DMS 273 (cell line): ENCODE measurements at regions not wholly inside any gene's neighbourhood (a gene's known extent, or its start where the extent isn't known, plus 50 kb on each side); places are given as distances from the start of the nearest gene placed in this dataset.
"Not testable (repeated sequence)": the region's sequence is repeated elsewhere in the genome, so short reads cannot be mapped to it uniquely, and the experiment has no call there.

Experiments used
- DNase-seq: peaks from one replicate; lab custom pipeline; 2025; ENCODE audit not compliant: unreplicated experiment; lab: John Stamatoyannopoulos, UW

DNA sequence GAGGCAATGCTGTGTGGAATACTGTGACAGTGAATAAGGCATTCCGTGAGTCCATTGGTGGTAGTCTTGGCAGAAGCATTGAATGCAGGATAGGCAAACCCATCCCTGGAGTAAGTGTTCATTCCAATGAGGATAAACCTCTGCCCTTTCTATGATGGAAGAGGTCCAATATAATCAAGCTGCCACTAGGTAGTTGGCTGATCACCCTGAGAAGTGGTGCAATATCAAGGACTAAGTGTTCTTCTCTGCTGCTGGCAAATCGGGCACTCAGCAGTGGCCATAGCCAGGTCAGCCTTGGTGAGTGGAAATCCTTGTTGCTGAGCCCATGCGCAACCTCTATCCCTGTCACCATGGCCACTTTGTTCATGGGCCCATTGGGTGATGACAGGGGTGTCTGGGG is 70.1 kb downstream of the FBXO4 start:
- no peak for DNase-seq

DNA sequence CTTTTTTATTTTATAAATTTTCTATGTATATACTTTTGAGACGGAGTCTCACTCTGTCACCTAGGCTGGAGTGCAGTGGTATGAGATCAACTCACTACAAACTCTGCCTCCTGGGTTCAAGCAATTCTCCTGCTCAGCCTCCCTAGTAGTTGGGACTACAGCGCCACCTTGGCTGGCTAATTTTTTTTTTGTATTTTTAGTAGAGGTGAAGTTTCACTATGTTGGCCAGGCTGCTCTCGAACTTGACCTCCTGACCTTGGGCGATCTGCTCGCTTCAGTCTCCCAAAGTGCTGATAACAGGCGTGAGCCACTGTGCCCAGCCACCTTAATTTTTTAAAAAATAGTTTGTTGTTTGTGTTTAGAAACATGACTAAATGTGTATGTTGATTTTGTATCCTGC is 76.6 kb downstream of the FBXO4 start:
- DNase-seq, result no peak

DNA sequence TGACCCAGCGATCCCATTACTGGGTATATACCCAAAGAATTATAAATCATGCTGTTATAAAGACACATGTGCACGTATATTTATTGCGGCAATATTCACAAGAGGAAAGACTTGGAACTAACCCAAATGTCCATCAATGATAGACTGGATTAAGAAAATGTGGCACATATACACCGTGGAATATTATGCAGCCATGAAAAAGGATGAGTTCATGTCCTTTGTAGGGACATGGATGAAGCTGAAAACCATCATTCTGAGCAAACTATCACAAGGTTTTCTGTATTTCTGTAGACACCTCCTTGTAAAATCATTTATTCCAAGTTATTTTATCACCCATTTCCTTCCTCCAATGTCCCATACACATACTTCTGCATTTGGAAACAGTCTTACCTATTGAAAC is 78.8 kb downstream of the FBXO4 start:
- DNase-seq, result not testable (repeated sequence)

DNA sequence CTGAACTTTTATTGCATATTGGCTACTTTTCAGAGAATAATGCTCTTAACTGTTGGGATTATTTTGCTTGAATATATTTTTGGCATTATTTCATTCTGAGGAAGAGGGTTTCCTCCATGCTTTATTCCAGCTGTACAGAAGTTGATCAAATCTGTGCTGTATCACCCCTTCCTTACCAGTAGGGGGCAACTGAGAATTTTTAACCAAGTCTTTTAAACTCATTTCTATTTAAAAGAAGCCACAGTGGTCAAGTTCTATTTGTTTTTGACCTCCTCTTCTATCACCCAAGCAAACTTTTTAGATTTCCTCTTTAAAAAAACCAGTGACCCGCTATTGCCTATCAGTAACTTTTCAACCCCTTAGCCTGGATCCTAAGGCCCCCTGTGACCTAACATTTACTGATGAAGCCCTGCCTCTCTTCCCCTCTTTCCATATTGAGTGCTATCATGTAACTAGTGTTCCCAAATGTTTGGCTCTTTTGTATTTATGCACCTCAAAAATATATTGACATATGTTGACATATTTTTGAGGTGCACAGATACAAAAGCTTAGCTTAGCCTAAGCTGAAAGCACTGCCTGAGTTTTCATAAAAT is 80.6 kb downstream of the FBXO4 start:
- peak; percentile 45 for DNase-seq

DNA sequence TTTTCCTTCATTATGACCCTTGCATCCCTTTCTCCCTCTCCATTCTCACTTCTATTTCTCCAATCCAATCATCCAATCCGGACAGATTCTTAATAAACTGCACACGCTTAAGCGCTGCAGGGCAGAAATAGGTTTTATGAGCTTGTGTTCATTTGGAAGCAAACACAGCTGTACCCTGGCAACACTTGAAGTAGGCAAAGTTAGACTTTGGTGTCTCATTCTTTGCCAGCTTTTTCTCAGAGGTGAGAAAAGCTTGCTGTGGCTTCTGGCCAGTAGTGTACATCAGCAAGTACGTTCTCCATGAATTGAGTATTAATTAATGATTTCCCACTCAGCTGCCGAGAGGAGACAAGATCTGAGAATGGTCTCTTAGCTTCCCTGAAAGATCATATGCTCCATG is 88.5 kb downstream of the FBXO4 start:
- DNase-seq, result no peak

DNA sequence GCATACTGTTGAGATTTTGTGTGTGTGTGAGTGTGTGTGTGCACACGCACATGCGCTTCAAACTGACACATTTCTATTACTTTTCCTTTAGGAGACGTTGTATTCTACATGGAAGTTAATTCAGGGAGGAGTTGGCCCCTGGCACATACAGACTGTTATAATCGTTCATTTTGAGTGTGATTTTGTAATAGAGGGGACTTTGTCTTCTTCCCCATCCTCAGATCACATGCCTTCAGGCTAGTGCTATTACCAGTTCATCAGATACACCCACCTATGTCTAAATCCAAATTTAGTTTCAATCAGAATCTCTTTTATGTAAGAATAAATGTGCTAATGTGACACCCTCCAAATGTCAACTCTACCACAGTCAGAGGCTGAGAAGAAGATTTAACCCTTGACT is 90.2 kb downstream of the FBXO4 start:
- no peak for DNase-seq

DNA sequence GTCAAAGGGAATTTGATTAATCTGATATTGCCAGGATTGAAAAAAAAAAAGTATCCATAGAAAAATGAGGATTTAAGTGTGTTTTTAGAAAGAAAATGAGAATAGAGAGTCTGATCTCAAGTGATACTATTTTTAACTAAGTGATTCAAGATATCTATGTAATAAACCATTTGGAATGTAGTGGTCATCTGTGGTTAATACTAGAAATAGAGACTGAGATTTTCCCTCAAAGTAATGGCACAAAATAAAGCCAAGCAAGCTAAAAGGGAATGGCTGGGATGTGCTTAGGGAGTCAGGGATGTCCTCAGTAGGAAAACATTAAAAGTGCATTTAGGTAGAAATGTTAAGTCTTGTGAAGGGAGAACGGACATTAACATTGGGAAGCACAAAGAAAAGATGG is 90.6 kb downstream of the FBXO4 start:
- no peak for DNase-seq

DNA sequence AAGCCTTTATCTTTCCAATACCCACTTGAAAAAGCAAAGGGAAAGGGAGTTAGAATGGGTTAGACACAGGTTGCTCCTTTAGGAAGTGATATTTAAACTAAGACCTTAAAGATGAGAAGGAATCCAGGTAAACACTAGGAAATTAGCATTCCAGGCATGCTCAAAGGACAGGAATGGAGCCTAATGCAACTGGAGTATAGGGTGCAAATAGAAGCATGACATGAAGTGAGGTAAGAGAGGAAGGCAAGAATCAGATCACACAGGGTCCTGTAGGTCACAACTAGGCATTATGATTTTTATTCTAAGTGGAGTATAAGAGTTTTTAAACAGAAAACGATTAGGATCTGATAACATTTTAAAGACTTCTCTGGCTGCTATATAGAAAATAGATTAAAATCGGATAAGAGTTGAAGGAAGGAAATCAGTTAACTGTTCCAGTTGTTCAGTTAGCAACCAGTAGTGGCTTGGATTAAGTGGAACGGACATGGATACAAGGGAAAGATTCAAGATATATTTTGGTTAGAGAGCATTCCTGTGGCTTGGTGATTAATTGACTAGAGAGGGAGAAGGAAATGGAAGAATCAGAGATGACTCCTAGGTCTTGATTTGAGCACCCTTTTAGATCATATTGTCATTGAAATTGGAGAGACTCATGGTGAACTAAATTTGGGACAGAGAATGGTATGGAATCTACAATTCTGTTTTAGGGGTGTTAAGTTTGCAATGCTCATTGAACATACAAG is 95.9 kb downstream of the FBXO4 start:
- no peak for DNase-seq

DNA sequence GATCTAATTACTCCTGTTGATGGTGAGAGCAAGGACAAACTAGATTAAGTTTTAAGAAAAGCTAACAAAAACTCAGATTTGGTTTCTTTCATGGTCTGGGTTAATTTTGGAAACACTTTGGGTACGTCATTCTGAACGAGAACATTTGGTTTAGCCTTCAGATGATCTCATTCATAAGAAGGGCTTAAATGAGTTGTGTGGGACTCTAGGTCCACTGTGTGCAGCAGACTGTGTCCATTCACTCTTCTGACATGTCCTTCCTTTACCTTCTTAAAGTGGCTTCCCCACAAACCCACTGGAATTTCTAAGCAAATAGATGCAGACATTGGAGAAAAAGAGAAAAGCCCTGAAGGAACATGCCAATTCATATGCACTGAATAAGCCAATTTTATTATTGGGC is 96.8 kb downstream of the FBXO4 start:
- DNase-seq, result no peak

DNA sequence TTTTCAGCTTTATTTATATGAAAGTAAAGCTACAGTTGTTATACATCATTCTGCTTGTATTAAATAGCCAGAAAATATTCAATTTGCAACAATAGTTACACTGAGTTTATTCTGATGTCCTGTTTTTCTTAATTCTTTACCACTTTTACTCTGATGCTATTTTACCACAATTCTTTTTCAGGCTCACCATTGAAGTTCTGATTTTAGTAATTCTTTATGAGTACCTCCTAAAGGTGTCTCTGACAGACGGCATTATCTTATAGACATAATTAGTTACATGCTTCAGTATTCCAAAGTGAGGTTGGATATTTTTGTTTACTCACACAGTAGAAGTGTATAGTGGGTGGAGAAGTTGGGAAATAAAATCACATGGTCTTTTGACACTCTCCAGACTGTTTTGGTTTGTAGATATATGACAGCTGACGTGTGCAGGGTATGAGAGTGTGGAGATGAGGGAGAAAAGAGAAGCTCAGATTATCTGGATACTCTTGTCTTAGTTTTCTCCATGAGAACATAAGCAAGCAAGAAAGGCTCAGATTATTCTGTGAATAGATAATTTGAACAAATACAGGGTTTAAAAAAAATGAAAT is 97.4 kb downstream of the FBXO4 start:
- DNase-seq, result no peak

DNA sequence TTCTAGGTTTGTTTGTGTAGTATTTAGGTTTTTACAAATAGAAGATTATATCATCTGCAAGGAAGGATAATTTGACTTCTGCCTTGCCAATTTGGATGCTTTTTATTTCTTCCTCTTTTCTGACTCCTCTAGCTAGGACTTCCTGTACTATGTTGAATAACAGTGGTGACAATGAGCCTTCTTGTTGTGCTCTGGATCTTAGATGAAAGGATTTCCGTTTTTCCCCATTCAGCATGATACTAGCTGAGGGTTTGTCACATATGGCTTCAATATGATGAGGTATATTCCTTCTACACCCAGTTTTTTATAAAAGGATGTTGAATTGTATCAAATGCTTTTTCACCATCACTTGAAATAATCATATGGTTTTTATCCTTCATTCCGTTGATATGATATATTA is 101.4 kb downstream of the FBXO4 start:
- no peak for DNase-seq

DNA sequence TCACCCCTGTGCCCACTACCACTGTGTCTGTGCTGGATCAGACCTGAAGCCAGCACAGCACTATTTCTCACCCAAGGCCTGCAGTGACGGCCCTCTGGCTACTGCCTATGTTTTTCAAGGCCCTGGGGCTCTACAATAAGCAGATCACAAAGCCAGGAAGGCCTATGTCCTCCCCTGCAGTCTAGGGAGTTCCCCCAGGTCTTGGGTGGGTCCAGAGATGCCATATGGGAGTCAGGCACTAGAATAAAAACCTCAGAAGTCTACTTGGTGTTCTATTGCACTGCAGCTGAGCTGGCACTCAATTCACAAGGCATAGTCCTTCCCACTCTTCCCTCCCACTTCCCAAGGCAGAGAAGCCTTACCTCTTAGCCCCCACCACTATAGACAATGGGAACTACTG is 107.1 kb downstream of the FBXO4 start:
- no peak for DNase-seq

DNA sequence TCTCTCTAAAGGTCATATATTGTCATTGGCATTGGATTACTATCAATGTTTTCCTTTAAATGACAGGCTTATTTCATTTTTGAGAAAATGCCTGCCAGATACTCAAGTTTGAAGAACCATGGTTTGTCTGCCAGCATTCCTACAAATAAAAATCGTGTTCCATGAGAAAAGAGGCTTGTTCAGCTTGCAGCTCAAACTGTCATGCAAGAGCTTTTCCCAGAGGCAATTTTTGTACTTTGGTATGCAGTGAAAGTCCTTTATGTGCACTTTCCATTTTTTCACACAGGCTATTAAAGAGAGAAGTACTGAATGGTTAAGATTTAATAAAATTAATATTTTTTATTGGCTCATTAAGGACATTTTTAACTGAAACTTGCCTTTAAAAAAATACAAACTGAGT is 110.4 kb downstream of the FBXO4 start:
- DNase-seq, result no peak

DNA sequence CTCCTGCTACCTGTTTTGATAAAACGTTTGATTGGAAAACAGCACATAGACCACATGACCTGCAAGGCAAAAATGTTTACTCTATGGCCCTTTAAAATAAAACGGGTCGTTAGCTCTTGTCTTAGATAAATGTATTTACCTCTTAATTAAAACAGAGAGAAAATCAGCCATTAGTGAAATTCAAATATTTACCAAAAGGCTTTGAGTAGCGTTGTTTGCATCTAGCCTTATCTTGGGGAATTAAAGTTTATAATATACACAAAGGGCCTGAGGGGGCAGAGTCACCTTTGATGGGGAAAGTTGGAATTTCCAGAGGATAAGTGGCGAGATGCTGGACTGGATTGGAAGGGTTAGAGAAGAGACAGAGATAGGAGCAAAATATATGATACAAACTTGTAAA is 111.3 kb downstream of the FBXO4 start:
- DNase-seq, result no peak

DNA sequence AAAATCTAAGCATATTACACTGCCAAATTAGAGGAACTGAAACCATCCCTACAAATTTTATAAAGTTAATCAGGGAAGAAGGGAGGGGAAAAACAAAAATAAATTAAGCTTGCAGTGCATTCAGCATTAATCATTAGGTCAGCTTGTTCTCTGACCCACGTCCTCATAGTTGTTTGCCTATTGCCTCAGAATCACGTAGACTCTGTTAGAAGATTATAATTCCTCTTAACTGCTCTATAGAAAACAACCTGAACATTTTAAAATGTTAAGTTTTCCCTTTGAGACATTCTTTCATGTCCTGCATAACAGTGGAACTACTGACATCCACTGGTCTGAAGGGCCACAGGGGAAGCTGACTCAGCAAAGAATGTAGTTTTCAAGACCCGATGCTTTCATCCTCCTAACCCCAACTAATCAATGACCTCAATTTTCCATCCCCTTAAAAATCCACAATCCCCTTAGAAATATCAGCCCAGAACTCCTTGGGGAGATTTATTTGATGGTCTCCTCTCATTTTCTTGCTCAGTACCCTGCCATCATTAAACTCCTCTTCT is 112.4 kb downstream of the FBXO4 start:
- DNase-seq, result no peak

DNA sequence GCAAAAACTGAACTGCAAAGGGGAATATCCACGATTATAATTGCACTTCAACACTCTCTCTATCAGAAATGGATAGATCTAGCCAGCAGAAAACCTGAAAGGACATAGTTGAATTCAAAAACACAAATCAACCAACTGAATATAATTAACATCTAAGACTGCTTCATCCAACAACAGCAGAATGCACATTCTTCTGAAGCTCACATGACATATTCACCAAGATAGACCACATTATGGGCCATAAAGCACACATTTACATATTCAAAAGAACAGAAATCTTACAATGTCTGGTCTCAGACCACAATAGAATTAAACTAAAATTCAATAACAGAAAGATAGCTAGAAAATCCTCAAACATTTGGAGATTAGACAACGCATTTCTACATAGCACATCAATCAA is 118.3 kb downstream of the FBXO4 start:
- DNase-seq, result no peak

DNA sequence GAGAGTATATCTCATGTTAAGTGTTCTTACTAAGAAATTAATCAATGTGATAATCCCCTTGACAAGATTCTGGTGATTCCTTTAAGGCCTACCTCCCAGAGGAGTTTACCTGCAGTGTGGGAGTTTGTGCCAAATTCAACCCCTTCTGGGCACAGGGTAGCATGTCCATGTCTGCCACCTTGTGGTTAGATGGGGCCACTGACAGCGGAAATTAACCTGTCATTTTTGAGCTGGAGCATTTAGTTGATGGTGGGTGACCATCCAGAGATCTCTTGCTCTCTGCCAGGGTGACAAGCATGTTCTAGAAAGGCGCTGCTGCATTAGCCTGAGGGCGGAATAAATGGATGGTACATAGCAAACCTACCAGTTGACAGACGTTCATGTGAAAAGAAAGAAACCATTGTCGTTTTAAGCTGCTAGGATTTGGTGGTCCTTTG is 132.2 kb downstream of the FBXO4 start:
- peak; percentile 70 for DNase-seq

DNA sequence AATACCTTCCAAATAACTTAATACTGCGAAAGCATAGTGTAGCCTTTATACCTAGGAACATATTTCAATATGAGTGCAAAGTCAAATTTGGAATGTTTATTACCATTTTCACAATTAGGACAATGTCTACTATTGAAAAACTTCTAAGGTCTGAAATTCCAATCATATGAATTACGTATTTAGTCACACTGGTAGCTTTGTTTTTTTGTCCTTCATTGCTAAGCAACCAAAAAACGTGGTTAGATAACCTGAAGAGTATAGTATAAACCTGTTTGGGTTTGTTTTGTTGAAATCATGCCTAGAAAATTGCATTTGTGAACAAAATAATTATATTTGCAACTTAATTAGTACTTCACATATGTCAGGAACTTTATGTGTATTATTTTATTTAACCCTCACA is 134.2 kb downstream of the FBXO4 start:
- no peak for DNase-seq

DNA sequence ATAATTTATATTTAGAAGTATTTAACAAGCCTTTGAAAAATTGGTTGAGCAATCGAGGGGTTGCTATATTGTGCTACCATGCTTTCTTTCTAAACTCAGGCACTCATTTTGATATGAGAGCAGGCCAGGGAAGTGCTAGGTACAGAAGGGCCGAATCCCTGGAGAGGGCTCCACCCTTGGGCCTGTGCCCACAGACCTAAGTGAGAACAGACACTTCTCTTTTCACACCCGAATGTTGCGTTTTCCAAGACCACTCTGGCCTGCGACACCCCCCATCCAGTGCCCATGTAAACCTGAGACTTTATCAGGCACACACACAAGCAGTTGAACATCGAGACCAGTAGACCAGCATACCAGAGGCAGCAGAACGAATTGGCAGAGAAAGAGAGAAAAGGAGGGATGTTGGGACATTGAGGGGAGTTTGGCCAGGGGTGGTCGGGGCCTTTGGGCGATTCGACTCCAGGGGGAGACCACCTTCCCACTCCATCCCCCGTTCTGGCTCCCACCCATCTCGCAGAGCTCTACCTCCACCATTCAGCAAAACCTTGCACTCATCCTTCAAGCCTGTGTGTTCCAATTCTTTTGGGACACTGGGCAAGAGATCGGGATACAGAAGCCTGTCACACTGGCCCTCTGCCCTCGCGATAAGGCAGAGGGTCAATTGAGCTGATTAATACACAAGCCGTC is 134.8 kb downstream of the FBXO4 start:
- DNase-seq, result no peak

DNA sequence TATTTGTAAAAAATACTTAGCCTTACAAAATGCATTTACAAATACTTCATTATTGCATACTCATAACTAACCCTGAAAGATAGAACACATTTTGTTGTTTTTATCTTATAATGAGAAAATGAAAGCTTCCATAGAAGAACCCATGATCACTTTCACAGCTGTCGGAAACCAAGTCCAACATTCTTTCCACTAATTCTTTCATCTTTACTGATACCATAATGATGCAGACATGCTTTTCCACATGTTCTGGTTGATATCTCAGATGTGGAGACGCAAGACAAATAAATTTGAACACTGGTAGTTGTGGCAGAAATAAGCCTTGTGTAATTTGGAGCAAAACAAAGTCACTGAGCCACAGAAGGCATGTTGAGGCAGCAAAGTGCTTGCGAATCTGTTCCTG is 136.0 kb downstream of the FBXO4 start:
- DNase-seq, result no peak

DNA sequence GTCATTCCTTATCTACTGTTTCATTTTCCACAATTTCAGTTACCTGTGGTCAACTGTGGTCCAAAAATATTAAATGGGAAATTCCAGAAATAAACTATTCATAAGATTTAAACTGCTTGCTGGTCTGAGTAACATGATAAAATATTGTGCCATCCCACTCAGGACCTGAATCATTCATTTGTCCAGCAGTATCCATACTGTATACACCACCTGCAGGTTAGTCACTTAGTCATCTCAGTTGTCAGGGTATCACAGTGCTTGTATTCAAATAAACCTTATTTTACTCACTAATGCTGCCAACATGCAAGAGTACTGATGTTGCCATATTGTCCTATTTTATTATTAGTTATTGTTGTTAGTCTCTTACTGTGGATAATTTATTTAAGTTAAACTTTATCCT is 139.7 kb downstream of the FBXO4 start:
- DNase-seq, result no peak

DNA sequence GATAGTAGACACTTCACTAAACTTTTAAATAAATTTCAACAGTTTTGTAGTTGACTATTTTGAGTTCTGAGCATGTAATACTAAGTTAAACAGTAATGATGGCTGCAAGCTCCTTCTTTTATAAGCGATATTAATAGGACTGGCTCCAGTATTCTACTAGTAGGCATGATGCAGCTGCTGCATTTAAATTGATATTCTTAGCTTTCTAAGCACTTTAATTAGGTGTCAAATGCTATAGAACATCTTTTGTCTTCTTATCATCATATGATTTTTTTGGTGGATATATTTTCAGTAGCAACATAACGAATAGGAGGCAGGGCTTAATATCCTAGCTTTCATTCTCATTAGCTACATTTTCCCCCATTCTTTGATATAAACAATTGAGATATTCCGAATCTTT is 141.1 kb downstream of the FBXO4 start:
- no peak for DNase-seq
